ENCODE measurements at regions not wholly inside any gene's neighbourhood (a gene's known extent, or its start where the extent isn't known, plus 50 kb on each side); places are given as distances from the start of the nearest gene placed in this dataset.

- ATAC-seq (no peak), FAIRE-seq (no peak), DNase-seq (ENCODE audit: extremely low read depth in 1 of 4, low spot score in 3 of 4) (no peak)
- in situ Hi-C loops (cut with MboI) = no loop called here
- Histone ChIP-seq H3K27ac (ENCODE audit: extremely low read depth, low read depth, low read length) (no peak overlapping the region), H4K20me1 (replicated peaks; ENCODE audit: control insufficient read depth, insufficient read depth, low read length) (no peaks in the 10 kb centered on the region), H3K4me2 (ENCODE audit: insufficient read depth, low read length) (no peak overlapping the region), H3K79me2 (ENCODE audit: control insufficient read depth, insufficient read depth, low read length) (no peaks in the 10 kb centered on the region), H3K4me1 (replicated peaks in 1 of 2; ENCODE audit: control insufficient read depth in 2 of 2, insufficient read depth in 2 of 2, low read length in 2 of 2) (no peaks in the 10 kb centered on the region), H3K9me3 (replicated peaks; ENCODE audit: control insufficient read depth, insufficient read depth, low read depth, low read length) (no peaks in the 10 kb centered on the region), H2AFZ (ENCODE audit: low read depth, low read length) (no peak overlapping the region), H3K27me3 (ENCODE audit: control insufficient read depth in 2 of 2, insufficient read depth in 2 of 2, low read length in 2 of 2) (no peaks in the 10 kb centered on the region), H3K4me3 (no peak overlapping the region), H3K36me3 (ENCODE audit: control insufficient read depth, insufficient read depth, low read length) (no peaks in the 10 kb centered on the region; the same call in 2 of the 3 replicates), H3K9ac (ENCODE audit: insufficient read depth in 1 of 2, low read depth in 2 of 2, low read length in 2 of 2) (no peak overlapping the region), H3K9me1 (ENCODE audit: control insufficient read depth, insufficient read depth, low read length) (no peaks in the 10 kb centered on the region)
- intact Hi-C loops (cut with micrococcal nuclease) = no loop called here
- POLR2A ChIA-PET = no interaction called here
- CTCF ChIA-PET (ENCODE audit: low intra/inter-chr PET ratio) = no interaction called here
- TF ChIP-seq ZC3H4 (CRISPR knock-in tag; IDR thresholded peaks at IDR 0.05; ENCODE audit: borderline replicate concordance) = no peak
- BruUV-seq (replicated peaks) = no TSS peak
These were observed 311.9 kb upstream of the POT1 start for GRCh38 chr7:125241548-125241947.

- no peak for ATAC-seq
- DNase-seq (ENCODE audit: extremely low read depth in 1 of 4, low spot score in 3 of 4) = no peak
- H3K4me3 ChIP-seq = no peak overlapping the region
- H3K27ac ChIP-seq (ENCODE audit: extremely low read depth, low read depth, low read length) = no peak overlapping the region
- H3K9ac ChIP-seq (ENCODE audit: insufficient read depth in 1 of 2, low read depth in 2 of 2, low read length in 2 of 2) = no peak overlapping the region
- no peaks in the 10 kb centered on the region for H3K79me2 ChIP-seq (ENCODE audit: control insufficient read depth, insufficient read depth, low read length)
- H3K27me3 ChIP-seq (ENCODE audit: control insufficient read depth in 2 of 2, insufficient read depth in 2 of 2, low read length in 2 of 2) = no peaks in the 10 kb centered on the region
- in situ Hi-C loops (cut with MboI) = no loop called here
- no peak overlapping the region for H2AFZ ChIP-seq (ENCODE audit: low read depth, low read length)
- H3K4me2 ChIP-seq (ENCODE audit: insufficient read depth, low read length) = no peak overlapping the region
- no peaks in the 10 kb centered on the region for H4K20me1 ChIP-seq (replicated peaks; ENCODE audit: control insufficient read depth, insufficient read depth, low read length)
- H3K9me1 ChIP-seq (ENCODE audit: control insufficient read depth, insufficient read depth, low read length) = no peaks in the 10 kb centered on the region
- intact Hi-C loops (cut with micrococcal nuclease) = no loop called here
- 0% methylated on average over 1 of the region's 1 CpG for WGBS (ENCODE audit: insufficient coverage, low coverage, missing lambda C conversion rate)
- TF ChIP-seq ZNF655 (CRISPR knock-in tag; IDR thresholded peaks at IDR 0.05) (no peak), ZNF280B (CRISPR knock-in tag; IDR thresholded peaks at IDR 0.05) (no peak), ZBTB34 (CRISPR knock-in tag; IDR thresholded peaks at IDR 0.05) (no peak), STAG1 (CRISPR knock-in tag; IDR thresholded peaks at IDR 0.05; ENCODE audit: borderline replicate concordance) (no peak), TSC22D4 (tag; IDR thresholded peaks at IDR 0.05) (no peak), TARDBP (IDR thresholded peaks at IDR 0.05) (no peak)
- ChIA-PET POLR2A (no interaction called here), CTCF (ENCODE audit: low intra/inter-chr PET ratio) (no interaction called here)
- BruUV-seq (replicated peaks) = no TSS peak
- no peaks in the 10 kb centered on the region for H3K4me1 ChIP-seq (replicated peaks in 1 of 2; ENCODE audit: control insufficient read depth in 2 of 2, insufficient read depth in 2 of 2, low read length in 2 of 2)
- no peaks in the 10 kb centered on the region for H3K36me3 ChIP-seq (ENCODE audit: control insufficient read depth, insufficient read depth, low read length)
- no peaks in the 10 kb centered on the region for H3K9me3 ChIP-seq (replicated peaks; ENCODE audit: control insufficient read depth, insufficient read depth, low read depth, low read length)
- FAIRE-seq = no peak
These were observed 293.0 kb upstream of the POT1 start for GRCh38 chr7:125222596-125222995.
